ENCODE measurements at regions not wholly inside any gene's neighbourhood (a gene's known extent, or its start where the extent isn't known, plus 50 kb on each side); places are given as distances from the start of the nearest gene placed in this dataset.

DNA sequence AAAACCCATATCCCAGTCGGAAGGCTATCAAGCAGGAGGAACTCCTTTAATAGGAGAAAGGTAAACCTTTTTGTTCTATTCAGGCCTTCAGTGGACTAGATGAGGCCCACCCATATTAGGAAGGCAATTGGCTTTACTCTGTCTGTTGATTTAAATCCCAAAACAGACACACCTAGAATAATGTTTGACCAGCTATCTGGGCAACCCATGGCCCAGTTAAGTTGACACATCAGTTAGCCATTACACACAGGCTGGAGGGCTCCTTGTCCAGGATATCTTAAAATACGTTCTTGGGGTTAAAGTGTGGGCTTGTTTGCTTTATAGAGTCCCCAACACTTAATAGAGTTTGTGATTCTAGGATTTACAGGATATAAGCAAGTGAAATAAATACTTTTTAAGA lies 339.0 kb upstream of the PRKCQ start:
- CTCF ChIA-PET: interaction anchor here (0.8 to 2.2 kb wide), 7 partner anchors 19 to 501 kb away, joined by 3 to 8 read pairs (median 4); no protein-coding TSS in a partner anchor
- no peak overlapping the region for H3K4me3 ChIP-seq (ENCODE audit: low read depth, low read length)
- POLR2A ChIA-PET: no interaction called here
- no peak for DNase-seq (ENCODE audit: low read depth, low spot score)
- TF ChIP-seq CTCF (IDR thresholded peaks at IDR 0.05; ENCODE audit: insufficient read depth, low read length, missing control alignments): no peak

DNA sequence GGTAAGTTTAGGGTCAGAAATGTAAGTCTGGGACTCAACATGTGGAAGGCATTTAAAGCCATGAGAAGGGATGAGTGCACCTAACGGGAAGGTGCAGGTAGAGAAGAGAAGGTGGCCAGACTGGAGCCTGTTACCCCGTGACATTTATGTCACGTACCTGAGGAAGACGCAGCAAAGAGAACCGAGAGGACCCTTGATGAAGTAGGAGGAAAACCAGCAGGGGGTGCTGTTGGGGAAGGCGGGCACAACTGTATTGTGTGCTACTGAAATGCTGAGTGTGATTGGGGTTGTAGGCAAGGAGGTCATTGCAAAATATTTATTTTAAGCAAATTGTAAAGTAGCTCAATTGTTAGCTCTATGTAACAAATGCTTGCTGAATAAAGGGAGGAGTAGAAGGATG lies 338.2 kb upstream of the PRKCQ start:
- CTCF ChIA-PET: interaction anchor here (0.8 to 2.1 kb wide), 6 partner anchors 231 to 766 kb away, joined by 3 to 6 read pairs (median 3); no protein-coding TSS in a partner anchor
- no peak overlapping the region for H3K4me3 ChIP-seq (ENCODE audit: low read depth, low read length)
- POLR2A ChIA-PET: no interaction called here
- TF ChIP-seq CTCF (IDR thresholded peaks at IDR 0.05; ENCODE audit: insufficient read depth, low read length, missing control alignments): peak; percentile 34
- DNase-seq (ENCODE audit: low read depth, low spot score): no peak

DNA sequence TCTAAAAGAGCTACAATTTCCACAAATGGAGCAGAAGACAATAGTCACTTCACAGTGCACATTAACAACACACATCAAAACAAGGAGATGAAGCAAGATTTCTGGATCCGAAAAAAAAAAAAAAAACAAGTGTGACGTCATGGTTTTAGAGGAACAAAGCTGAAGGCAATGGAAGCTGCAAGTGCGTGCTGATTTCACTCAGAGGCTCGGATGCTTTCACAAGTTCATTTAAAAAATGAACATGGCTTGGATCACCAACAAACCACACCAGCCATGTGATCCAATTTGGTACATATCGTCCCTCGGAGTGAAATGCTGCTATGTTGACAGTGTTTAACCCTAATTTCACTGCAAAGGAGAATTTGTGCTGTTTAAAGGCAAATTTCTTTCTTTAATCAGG lies 337.0 kb upstream of the PRKCQ start:
- CTCF ChIA-PET: no interaction called here
- no peak for TF ChIP-seq CTCF (IDR thresholded peaks at IDR 0.05; ENCODE audit: insufficient read depth, low read length, missing control alignments)
- POLR2A ChIA-PET: no interaction called here

DNA sequence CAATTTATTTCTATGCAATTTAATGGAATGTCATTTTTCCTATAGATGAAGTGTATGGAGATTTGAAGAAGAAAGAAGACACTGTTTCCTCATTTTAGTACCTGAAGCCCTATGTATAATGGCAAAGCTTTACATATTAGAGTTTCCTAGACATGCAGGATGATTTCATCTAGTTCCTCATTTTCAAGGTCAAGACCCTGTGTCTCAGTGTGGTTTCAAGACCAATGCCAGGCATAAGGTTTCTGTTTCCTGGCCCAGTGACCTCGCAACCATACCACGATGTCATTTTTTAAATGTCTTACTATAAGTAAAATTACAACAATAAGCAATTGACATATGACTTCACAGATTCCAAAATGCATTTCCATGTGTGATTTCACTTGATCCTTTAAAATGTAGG lies 336.5 kb upstream of the PRKCQ start:
- DNase-seq (ENCODE audit: low read depth, low spot score): no peak
- CTCF ChIA-PET: no interaction called here
- POLR2A ChIA-PET: no interaction called here
- TF ChIP-seq CTCF (IDR thresholded peaks at IDR 0.05; ENCODE audit: insufficient read depth, low read length, missing control alignments): no peak
- H3K4me3 ChIP-seq (ENCODE audit: low read depth, low read length): no peak overlapping the region

More for the DNA sequence above, 337.0 kb upstream of the PRKCQ start:
- no peak for DNase-seq (ENCODE audit: low read depth, low spot score)
- H3K4me3 ChIP-seq (ENCODE audit: low read depth, low read length): no peak overlapping the region

DNA sequence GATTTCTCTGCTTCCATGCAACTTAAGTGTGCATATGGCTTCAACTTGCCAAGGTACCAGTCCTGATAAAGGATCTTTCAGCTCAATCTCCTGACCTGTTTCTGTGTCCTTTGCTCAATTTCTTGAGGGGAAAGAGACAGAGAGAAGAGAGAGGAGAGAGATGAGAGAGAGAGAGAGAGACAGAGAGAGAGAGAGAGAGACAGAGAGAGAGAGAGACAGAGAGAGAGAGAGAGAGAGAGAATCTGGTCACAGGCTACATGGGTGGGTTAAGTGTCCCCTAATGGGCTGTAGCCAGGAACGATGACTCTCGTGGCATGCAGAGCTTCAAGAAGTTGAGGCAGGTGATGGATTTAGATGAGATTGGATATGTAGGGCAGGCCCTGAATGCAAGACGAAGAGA lies 335.2 kb upstream of the PRKCQ start:
- no peak for TF ChIP-seq CTCF (IDR thresholded peaks at IDR 0.05; ENCODE audit: insufficient read depth, low read length, missing control alignments)
- ChIA-PET CTCF (no interaction called here), POLR2A (no interaction called here)
- DNase-seq (ENCODE audit: low read depth, low spot score): no peak
- H3K4me3 ChIP-seq (ENCODE audit: low read depth, low read length): no peak overlapping the region

DNA sequence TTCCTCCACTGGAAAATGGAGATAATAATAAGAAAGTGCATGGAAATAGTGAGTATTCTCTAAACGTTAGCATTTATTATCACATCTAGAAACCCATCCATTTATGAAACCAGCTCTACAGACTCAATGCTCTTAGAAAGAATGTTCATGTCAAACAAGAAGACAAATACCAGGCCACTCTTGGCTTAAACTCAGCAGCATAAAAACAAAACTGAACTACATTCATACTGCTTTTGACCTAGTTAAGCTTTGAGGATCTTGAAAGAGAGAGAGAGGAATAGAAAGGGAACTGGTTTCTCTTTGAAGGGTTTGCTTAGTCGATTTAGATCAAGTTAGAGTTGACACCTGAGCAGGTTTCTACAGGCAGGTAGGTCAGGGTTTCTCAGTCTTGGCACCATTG lies 332.9 kb upstream of the PRKCQ start:
- TF ChIP-seq CTCF (IDR thresholded peaks at IDR 0.05; ENCODE audit: insufficient read depth, low read length, missing control alignments): no peak
- CTCF ChIA-PET: no interaction called here
- no peak overlapping the region for H3K4me3 ChIP-seq (ENCODE audit: low read depth, low read length)
- DNase-seq (ENCODE audit: low read depth, low spot score): no peak
- POLR2A ChIA-PET: no interaction called here
